ENCODE measurements at regions not wholly inside any gene's neighbourhood (a gene's known extent, or its start where the extent isn't known, plus 50 kb on each side); places are given as distances from the start of the nearest gene placed in this dataset.

GRCh38 chr2:40558761-40559160, 106.9 kb upstream of the SLC8A1 start:
- TF ChIP-seq CTCF (IDR thresholded peaks at IDR 0.05): no peak
- TF ChIP-seq POLR2A (IDR thresholded peaks at IDR 0.05): no peak

Measured in esophagus squamous epithelium (tissue), 4 donors.